ENCODE measurements at regions not wholly inside any gene's neighbourhood (a gene's known extent, or its start where the extent isn't known, plus 50 kb on each side); places are given as distances from the start of the nearest gene placed in this dataset.

DNA sequence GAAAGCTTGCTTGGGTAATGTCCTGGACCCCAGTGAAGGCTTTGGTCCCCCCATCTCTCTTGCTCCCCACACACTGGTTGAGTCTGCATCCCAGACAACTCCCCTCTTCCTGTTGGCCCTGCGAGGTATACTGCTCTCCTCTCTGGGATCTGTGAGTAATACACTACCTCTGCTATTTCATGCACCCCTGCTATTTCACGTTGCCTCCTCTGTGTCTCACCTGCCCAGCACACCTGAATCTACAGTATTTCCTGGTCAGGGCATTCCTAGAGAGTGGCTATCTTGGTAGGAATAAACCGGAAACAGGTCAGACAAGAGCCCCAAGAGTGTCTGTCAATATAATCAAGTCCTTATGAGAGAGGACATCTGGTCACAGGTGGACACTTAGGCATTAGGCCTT is 114.3 kb upstream of the ODAD2 start:
- H3K27me3 ChIP-seq (ENCODE audit: control insufficient read depth, insufficient read depth, low read length), result no peaks in the 10 kb centered on the region
- no peak overlapping the region for H3K27ac ChIP-seq (ENCODE audit: low read depth in 2 of 2, low read length in 2 of 2)
- no peaks in the 10 kb centered on the region for H3K9me3 ChIP-seq (ENCODE audit: control insufficient read depth in 2 of 3, insufficient read depth in 1 of 3, low read length in 3 of 3)
- FAIRE-seq, result no peak
- H3K4me1 ChIP-seq (ENCODE audit: control insufficient read depth in 2 of 3, insufficient read depth in 2 of 3, low read depth in 1 of 3, low read length in 3 of 3), result no peaks in the 10 kb centered on the region
- H3K9ac ChIP-seq (ENCODE audit: low read length in 3 of 3), result no peak overlapping the region
- no peaks in the 10 kb centered on the region for H3K36me3 ChIP-seq (ENCODE audit: control insufficient read depth in 2 of 3, insufficient read depth in 3 of 3, low read length in 3 of 3)
- TF ChIP-seq, protein P1, sequence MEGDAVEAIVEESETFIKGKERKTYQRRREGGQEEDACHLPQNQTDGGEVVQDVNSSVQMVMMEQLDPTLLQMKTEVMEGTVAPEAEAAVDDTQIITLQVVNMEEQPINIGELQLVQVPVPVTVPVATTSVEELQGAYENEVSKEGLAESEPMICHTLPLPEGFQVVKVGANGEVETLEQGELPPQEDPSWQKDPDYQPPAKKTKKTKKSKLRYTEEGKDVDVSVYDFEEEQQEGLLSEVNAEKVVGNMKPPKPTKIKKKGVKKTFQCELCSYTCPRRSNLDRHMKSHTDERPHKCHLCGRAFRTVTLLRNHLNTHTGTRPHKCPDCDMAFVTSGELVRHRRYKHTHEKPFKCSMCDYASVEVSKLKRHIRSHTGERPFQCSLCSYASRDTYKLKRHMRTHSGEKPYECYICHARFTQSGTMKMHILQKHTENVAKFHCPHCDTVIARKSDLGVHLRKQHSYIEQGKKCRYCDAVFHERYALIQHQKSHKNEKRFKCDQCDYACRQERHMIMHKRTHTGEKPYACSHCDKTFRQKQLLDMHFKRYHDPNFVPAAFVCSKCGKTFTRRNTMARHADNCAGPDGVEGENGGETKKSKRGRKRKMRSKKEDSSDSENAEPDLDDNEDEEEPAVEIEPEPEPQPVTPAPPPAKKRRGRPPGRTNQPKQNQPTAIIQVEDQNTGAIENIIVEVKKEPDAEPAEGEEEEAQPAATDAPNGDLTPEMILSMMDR (IDR thresholded peaks at IDR 0.05; ENCODE audit: borderline replicate concordance, extremely low read depth, insufficient read depth), result no peak
- DNase-seq, result no peak
- H3K4me3 ChIP-seq (ENCODE audit: low read length in 3 of 3), result no peak overlapping the region
- intact Hi-C loops (cut with DNase I), result no loop called here

DNA sequence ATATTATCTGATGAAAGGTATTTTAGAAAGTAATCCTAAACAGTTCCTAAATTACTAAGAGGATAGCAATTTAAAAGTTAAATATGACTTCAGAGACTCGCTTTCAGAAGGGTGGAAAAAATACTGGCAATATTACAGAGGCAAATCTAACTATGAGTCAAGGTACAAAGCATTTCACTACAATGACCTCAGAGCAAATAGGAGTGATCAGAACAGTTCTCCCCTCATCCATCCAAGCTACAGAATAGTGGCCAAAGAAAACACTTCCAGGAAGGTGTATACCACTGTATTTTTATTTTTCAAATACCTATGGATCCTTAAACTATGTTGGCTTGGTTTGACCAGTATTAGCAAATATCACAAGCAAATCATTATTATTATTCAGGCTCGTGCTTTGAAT is 112.8 kb upstream of the ODAD2 start:
- Histone ChIP-seq H3K27ac (ENCODE audit: low read depth in 2 of 2, low read length in 2 of 2) (no peak overlapping the region), H3K27me3 (ENCODE audit: control insufficient read depth, insufficient read depth, low read length) (no peaks in the 10 kb centered on the region), H3K4me1 (ENCODE audit: control insufficient read depth in 2 of 3, insufficient read depth in 2 of 3, low read depth in 1 of 3, low read length in 3 of 3) (no peaks in the 10 kb centered on the region), H3K36me3 (ENCODE audit: control insufficient read depth in 2 of 3, insufficient read depth in 3 of 3, low read length in 3 of 3) (no peaks in the 10 kb centered on the region), H3K4me3 (ENCODE audit: low read length in 3 of 3) (no peak overlapping the region), H3K9ac (ENCODE audit: low read length in 3 of 3) (no peak overlapping the region), H3K9me3 (ENCODE audit: control insufficient read depth in 2 of 3, insufficient read depth in 1 of 3, low read length in 3 of 3) (no peaks in the 10 kb centered on the region)
- intact Hi-C loops (cut with DNase I), result no loop called here
- DNase-seq (no peak), FAIRE-seq (no peak)
- TF ChIP-seq, protein P1 (IDR thresholded peaks at IDR 0.05; ENCODE audit: borderline replicate concordance, extremely low read depth, insufficient read depth), result no peak

DNA sequence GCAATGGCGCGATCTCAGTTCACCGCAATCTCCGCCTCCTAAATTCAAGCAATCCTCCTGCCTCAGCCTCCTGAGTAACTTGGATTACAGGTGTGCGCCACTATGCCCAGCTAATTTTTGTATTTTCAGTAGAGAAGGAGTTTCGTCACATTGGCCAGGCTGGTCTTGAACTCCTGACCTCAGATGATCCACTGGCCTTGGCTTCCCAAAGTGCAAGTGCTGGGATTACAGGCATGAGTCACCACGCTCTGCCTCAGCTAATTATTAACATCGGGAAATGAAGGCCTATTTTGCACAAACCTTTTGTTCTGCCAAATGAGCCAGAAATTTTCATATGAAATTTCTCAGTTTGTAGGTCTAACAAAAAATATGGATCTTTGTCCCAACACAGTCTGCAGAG is 106.7 kb upstream of the ODAD2 start:
- Histone ChIP-seq H3K4me1 (ENCODE audit: control insufficient read depth in 2 of 3, insufficient read depth in 2 of 3, low read depth in 1 of 3, low read length in 3 of 3) (no peaks in the 10 kb centered on the region), H3K4me3 (ENCODE audit: low read length in 3 of 3) (no peak overlapping the region), H3K9ac (ENCODE audit: low read length in 3 of 3) (no peak overlapping the region), H3K36me3 (ENCODE audit: control insufficient read depth in 2 of 3, insufficient read depth in 3 of 3, low read length in 3 of 3) (no peaks in the 10 kb centered on the region), H3K27ac (ENCODE audit: low read depth in 2 of 2, low read length in 2 of 2) (no peak overlapping the region), H3K9me3 (ENCODE audit: control insufficient read depth in 2 of 3, insufficient read depth in 1 of 3, low read length in 3 of 3) (no peaks in the 10 kb centered on the region), H3K27me3 (ENCODE audit: control insufficient read depth, insufficient read depth, low read length) (no peaks in the 10 kb centered on the region)
- TF ChIP-seq, protein P1 (IDR thresholded peaks at IDR 0.05; ENCODE audit: borderline replicate concordance, extremely low read depth, insufficient read depth), result no peak
- FAIRE-seq (no peak), DNase-seq (no peak)
- intact Hi-C loops (cut with DNase I), result no loop called here

DNA sequence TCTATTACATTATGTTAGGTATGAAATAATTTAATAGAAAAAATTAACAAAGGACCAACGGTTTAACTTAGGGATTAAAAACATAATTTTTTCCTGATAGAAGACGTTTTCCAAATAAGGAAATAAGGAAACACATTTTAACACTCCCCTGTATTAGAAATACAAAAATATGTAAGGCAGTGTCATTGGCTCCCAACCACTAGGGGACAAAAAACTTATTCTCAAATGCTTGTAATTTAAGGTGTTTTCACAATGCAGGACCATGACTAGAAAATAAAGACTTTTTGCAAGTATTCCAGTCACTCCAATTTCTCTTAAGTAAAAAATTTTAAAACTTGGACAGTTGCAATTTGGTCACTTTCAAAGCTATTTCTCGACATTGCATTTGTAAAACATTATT is 98.8 kb upstream of the ODAD2 start:
- no peaks in the 10 kb centered on the region for H3K9me3 ChIP-seq (ENCODE audit: control insufficient read depth in 2 of 3, insufficient read depth in 1 of 3, low read length in 3 of 3)
- no peaks in the 10 kb centered on the region for H3K4me1 ChIP-seq (ENCODE audit: control insufficient read depth in 2 of 3, insufficient read depth in 2 of 3, low read depth in 1 of 3, low read length in 3 of 3)
- DNase-seq, result no peak
- H3K4me3 ChIP-seq (ENCODE audit: low read length in 3 of 3), result no peak overlapping the region
- no peaks in the 10 kb centered on the region for H3K36me3 ChIP-seq (ENCODE audit: control insufficient read depth in 2 of 3, insufficient read depth in 3 of 3, low read length in 3 of 3)
- no peak for FAIRE-seq
- H3K27ac ChIP-seq (ENCODE audit: low read depth in 2 of 2, low read length in 2 of 2), result no peak overlapping the region
- intact Hi-C loops (cut with DNase I), result no loop called here
- TF ChIP-seq, protein P1 (IDR thresholded peaks at IDR 0.05; ENCODE audit: borderline replicate concordance, extremely low read depth, insufficient read depth), result no peak
- H3K27me3 ChIP-seq (ENCODE audit: control insufficient read depth, insufficient read depth, low read length), result no peaks in the 10 kb centered on the region
- no peak overlapping the region for H3K9ac ChIP-seq (ENCODE audit: low read length in 3 of 3)
